ENCODE measurements at regions not wholly inside any gene's neighbourhood (a gene's known extent, or its start where the extent isn't known, plus 50 kb on each side); places are given as distances from the start of the nearest gene placed in this dataset.

DNA sequence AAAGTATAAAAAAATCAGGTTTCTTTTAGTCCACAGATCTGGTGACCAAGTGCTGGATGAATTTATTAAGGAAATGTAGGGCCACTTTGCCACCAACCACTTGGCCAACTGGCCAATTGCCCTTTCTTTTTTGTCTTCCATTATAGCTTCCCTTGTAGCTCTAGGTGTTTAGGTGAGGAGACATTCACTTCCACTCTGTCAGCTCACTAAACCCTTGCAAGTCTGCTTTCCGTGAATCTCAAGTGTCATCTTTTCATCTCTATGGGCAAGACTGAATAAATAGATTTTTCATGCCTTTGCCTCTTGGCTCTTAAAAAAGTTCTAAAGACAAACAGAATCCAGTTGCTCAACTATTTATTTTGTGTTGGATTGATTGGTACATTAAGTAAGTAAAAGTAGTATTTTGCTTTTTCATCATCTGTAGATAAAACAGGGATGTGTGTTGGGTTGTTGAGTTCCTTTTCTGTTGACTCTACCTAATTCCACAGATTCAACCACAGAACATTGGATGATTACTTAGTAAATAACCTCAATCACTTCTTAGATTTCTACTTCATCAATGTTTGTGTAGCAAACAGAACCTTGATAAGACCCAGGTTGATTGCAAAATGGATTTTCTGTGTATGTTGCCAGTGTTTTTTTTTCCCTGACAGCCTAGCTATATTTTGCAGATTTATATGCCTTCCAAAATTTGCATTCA lies 68.1 kb upstream of the GRXCR1 start:
- no peaks in the 10 kb centered on the region for H3K36me3 Mint-ChIP-seq (ENCODE audit: low read depth)
- 79% methylated on average over 1 of the region's 1 CpG; no CpG with 5 or more reads in 1 of the 2 experiments for WGBS, 2 experiments (ENCODE audit: insufficient coverage in 1 of 2, insufficient read length in 1 of 2)

GRCh38 chr4:42821230-42821629 lies 71.3 kb upstream of the GRXCR1 start:
- Mint-ChIP-seq H3K27ac (no peak overlapping the region), H3K4me3 (no peak overlapping the region), H3K36me3 (ENCODE audit: low read depth) (no peaks in the 10 kb centered on the region), H3K4me1 (peaks cover 10% of the 10 kb centered on the region), H3K9me3 (no peaks in the 10 kb centered on the region), H3K27me3 (ENCODE audit: insufficient read depth) (no peaks in the 10 kb centered on the region)
- H3K4me3 ChIP-seq (ENCODE audit: low read length): no peak overlapping the region
- H3K4me1 ChIP-seq (ENCODE audit: control insufficient read depth, insufficient read depth, low read length): peaks cover 11% of the 10 kb centered on the region
- no peaks in the 10 kb centered on the region for H3K36me3 ChIP-seq (ENCODE audit: control insufficient read depth, insufficient read depth, low read length)
- no peaks in the 10 kb centered on the region for H3K9me3 ChIP-seq (ENCODE audit: control insufficient read depth, low read length)
- no peaks in the 10 kb centered on the region for H3K27me3 ChIP-seq (ENCODE audit: control insufficient read depth, insufficient read depth, low read length, poor library complexity, severe bottlenecking)
- no peak for DNase-seq
- H3K27ac ChIP-seq (ENCODE audit: low read depth, low read length): no peak overlapping the region
- no peak overlapping the region for H3K9ac ChIP-seq (ENCODE audit: extremely low read depth, low read length, poor library complexity, severe bottlenecking)
- TF ChIP-seq, protein P1, sequence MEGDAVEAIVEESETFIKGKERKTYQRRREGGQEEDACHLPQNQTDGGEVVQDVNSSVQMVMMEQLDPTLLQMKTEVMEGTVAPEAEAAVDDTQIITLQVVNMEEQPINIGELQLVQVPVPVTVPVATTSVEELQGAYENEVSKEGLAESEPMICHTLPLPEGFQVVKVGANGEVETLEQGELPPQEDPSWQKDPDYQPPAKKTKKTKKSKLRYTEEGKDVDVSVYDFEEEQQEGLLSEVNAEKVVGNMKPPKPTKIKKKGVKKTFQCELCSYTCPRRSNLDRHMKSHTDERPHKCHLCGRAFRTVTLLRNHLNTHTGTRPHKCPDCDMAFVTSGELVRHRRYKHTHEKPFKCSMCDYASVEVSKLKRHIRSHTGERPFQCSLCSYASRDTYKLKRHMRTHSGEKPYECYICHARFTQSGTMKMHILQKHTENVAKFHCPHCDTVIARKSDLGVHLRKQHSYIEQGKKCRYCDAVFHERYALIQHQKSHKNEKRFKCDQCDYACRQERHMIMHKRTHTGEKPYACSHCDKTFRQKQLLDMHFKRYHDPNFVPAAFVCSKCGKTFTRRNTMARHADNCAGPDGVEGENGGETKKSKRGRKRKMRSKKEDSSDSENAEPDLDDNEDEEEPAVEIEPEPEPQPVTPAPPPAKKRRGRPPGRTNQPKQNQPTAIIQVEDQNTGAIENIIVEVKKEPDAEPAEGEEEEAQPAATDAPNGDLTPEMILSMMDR (conservative IDR thresholded peaks at IDR 0.05): no peak

More for the DNA sequence above, 68.1 kb upstream of the GRXCR1 start:
- H3K27ac Mint-ChIP-seq: no peak overlapping the region
- H3K4me1 Mint-ChIP-seq: peaks cover 2% of the 10 kb centered on the region
- Histone ChIP-seq H3K4me3 (ENCODE audit: low read length) (no peak overlapping the region), H3K27ac (ENCODE audit: low read depth, low read length) (no peak overlapping the region), H3K36me3 (ENCODE audit: control insufficient read depth, insufficient read depth, low read length) (no peaks in the 10 kb centered on the region), H3K9ac (ENCODE audit: extremely low read depth, low read length, poor library complexity, severe bottlenecking) (no peak overlapping the region), H3K9me3 (ENCODE audit: control insufficient read depth, low read length) (no peaks in the 10 kb centered on the region), H3K4me1 (ENCODE audit: control insufficient read depth, insufficient read depth, low read length) (no peaks in the 10 kb centered on the region), H3K27me3 (ENCODE audit: control insufficient read depth, insufficient read depth, low read length, poor library complexity, severe bottlenecking) (no peaks in the 10 kb centered on the region)
- TF ChIP-seq, protein P1 (conservative IDR thresholded peaks at IDR 0.05): no peak
- no peaks in the 10 kb centered on the region for H3K27me3 Mint-ChIP-seq (ENCODE audit: insufficient read depth)
- H3K4me3 Mint-ChIP-seq: no peak overlapping the region
- H3K9me3 Mint-ChIP-seq: no peaks in the 10 kb centered on the region
- no peak for DNase-seq

DNA sequence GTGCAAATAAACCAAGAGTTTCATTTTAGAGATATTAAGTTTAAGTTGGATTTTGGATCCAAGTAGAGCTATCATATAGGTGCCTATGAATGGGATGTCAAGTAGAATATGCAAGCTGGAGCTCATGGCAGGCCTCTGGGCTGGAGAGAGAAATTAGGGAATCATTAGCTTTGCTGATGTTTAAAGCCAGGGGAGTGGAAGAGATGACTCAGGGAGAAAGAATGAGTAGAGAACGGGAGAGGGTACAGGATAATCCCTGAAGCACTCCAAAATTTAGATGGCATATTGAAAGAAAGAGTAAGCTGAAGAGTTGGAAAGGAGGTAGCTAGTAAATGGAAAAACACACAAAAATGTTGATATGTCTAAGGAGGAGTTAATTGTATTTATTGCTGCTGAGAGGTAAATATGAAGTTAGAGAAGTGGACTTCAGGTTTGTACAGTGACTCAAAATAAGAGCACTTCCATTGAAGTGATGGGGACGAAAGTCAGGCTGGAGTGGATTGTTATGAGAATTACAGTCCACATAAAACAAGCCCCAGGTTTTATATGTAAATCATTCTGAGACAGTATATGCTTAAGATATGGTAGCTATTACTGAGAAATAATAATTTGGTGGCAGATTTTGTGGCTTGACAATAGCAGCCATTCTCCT lies 72.5 kb upstream of the GRXCR1 start:
- Histone ChIP-seq H3K9me3 (ENCODE audit: control insufficient read depth, low read length) (no peaks in the 10 kb centered on the region), H3K9ac (ENCODE audit: extremely low read depth, low read length, poor library complexity, severe bottlenecking) (no peak overlapping the region), H3K4me1 (ENCODE audit: control insufficient read depth, insufficient read depth, low read length) (peaks cover 11% of the 10 kb centered on the region), H3K27me3 (ENCODE audit: control insufficient read depth, insufficient read depth, low read length, poor library complexity, severe bottlenecking) (no peaks in the 10 kb centered on the region), H3K36me3 (ENCODE audit: control insufficient read depth, insufficient read depth, low read length) (no peaks in the 10 kb centered on the region), H3K27ac (ENCODE audit: low read depth, low read length) (no peak overlapping the region), H3K4me3 (ENCODE audit: low read length) (no peak overlapping the region)
- TF ChIP-seq, protein P1 (conservative IDR thresholded peaks at IDR 0.05): no peak
- 37 to 77% methylated on average over 1 to 2 of the region's 2 CpGs for WGBS, 2 experiments (ENCODE audit: insufficient coverage in 1 of 2, insufficient read length in 1 of 2)
- H3K27me3 Mint-ChIP-seq (ENCODE audit: insufficient read depth): no peaks in the 10 kb centered on the region
- H3K4me3 Mint-ChIP-seq: no peak overlapping the region
- peaks cover 10% of the 10 kb centered on the region for H3K4me1 Mint-ChIP-seq
- no peaks in the 10 kb centered on the region for H3K9me3 Mint-ChIP-seq
- H3K27ac Mint-ChIP-seq: no peak overlapping the region
- DNase-seq: no peak
- H3K36me3 Mint-ChIP-seq (ENCODE audit: low read depth): no peaks in the 10 kb centered on the region
